H7 (cell line): ENCODE measurements at regions not wholly inside any gene's neighbourhood (a gene's known extent, or its start where the extent isn't known, plus 50 kb on each side); places are given as distances from the start of the nearest gene placed in this dataset.
"Not testable (repeated sequence)": the region's sequence is repeated elsewhere in the genome, so short reads cannot be mapped to it uniquely, and the experiment has no call there.

Experiments used
- DNase-seq: peaks from one replicate; pipeline ENCODE4 v3.0.0; 2012
- H3K27me3 ChIP-seq: 2 replicates; pipeline ENCODE4 v1.6.0; 2011; ENCODE audit warnings: mild to moderate bottlenecking, low read length; ENCODE audit not compliant: control insufficient read depth, insufficient read depth
- H3K36me3 ChIP-seq: replicated peaks from 2 replicates; pipeline ENCODE4 v1.5.1; 2011; ENCODE audit warnings: low read length; ENCODE audit not compliant: control insufficient read depth, insufficient read depth
- H3K4me3 ChIP-seq: 2 replicates; pipeline ENCODE4 v1.5.1; 2011; ENCODE audit warnings: low read depth, mild to moderate bottlenecking, control low read depth, low read length, moderate library complexity; ENCODE audit not compliant: insufficient read depth

DNA sequence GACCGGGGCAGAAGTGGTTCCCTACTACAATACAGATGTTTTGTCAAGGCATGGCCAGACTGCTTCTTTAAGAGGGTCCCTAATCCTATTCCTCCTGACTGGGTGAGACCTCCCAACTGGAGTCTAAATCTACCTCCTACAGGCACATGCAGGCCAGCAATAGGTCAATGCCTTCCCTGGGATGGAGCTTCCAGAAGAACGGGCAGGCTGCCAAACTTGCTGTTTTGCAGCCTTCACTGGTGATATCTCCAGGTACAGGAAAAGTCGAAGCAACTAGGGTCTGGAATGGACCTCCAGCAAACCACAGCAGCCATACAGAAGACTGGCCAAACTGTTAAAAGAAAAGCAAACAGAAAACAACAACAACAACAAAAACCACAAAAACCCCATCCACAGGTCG is 678.4 kb upstream of the DIAPH2 start:
- DNase-seq, result no peak
- H3K36me3 ChIP-seq, result no peaks in the 10 kb centered on the region
- H3K4me3 ChIP-seq, result no peak overlapping the region
- H3K27me3 ChIP-seq, result no peaks in the 10 kb centered on the region

DNA sequence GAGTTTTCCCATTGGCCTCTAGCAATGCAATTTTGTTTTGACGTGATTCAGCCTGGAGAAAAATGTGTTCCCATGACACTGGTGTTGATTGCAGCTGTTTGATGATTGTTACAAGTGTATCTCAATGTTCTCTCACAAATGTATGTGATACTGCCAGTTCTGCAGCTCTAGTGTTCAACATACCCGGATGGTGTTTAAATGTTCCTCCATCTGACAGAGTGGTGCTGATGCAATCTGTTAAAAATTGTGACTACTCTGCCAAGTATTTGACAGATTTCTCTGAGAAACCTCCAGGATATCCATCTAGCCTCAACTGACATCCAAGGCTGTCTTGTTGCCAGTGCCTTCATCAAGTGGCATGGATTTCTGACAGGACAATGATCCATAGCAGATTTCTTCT is 657.2 kb upstream of the DIAPH2 start:
- no peak for DNase-seq
- no peaks in the 10 kb centered on the region for H3K36me3 ChIP-seq
- no peaks in the 10 kb centered on the region for H3K27me3 ChIP-seq
- H3K4me3 ChIP-seq, result no peak overlapping the region

DNA sequence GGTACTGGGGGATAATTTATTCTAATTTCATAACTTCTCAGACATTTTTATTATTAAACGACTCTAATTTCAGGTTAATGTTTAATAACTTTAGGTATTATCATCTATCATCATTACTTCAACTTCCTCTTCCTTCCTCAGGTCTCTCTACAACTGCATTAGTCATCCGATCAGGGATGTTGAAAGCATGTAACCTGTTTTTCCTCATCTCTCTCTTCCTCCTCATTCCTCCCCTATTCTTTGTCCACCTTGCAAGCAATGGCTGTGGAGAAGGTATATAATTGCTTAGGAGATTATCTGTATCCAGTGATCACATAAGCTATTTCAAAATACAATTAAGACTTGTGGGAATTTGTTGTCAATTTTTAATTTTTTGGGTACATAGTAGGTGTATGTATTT is 632.6 kb upstream of the DIAPH2 start:
- Histone ChIP-seq H3K4me3 (no peak overlapping the region), H3K27me3 (no peaks in the 10 kb centered on the region), H3K36me3 (no peaks in the 10 kb centered on the region)
- no peak for DNase-seq

DNA sequence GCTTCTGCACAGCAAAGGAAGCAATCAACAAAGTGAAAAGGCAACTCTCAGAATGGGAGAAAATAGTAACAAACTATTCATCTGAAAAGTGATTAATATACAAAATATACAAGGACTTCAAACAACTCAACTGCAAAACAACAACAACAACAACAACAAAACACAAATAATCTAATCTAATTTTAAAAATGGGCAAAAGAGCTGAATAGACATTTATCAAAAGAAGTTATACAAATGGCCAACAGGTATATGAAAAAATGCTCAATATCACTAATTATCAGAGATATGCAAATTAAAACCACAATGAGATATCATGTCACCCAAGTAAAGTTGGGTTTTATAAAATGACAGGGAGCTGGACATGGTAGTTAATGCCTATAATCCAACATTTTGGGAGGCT is 602.8 kb upstream of the DIAPH2 start:
- no peaks in the 10 kb centered on the region for H3K36me3 ChIP-seq
- no peak for DNase-seq

DNA sequence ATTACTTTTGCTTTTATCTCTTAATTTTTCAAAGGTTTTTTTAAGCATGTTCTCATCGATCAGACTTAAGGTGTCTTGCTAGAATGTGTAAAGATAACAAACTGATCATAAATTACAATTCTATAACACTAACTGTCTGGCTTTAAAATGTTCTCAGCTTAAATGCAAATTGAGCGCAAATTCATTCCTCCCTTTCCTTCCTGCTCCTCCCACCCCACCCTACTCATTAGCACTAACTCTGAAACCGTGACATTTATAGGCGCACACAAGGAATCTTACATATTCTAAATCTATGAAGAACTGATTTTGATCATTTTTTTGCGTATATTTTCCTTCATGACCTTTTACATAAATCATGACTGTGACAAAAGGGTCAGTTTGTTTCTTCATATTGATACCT is 590.0 kb upstream of the DIAPH2 start:
- no peaks in the 10 kb centered on the region for H3K27me3 ChIP-seq
- no peaks in the 10 kb centered on the region for H3K36me3 ChIP-seq
- no peak overlapping the region for H3K4me3 ChIP-seq
- DNase-seq, result no peak

More for the DNA sequence above, 602.8 kb upstream of the DIAPH2 start:
- Histone ChIP-seq H3K27me3 (no peaks in the 10 kb centered on the region), H3K4me3 (no peak overlapping the region)

DNA sequence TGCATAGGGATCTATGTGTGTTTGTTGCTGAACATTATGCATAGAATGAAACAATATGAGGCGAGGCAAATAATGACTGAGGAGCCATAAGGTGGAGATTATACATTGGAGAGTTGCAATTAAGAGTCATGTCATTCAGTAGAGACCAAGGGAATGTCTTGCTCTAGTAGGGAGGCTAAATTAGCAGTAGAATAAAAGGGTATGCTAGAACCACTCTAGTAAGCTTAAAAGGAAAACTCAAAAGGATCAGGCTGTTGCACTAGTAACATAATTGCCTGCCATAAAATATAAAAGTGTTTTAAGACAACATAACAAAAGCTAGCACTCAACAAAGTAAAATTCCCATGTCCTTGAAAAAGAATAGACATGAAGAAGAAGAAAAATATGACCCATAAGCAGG is 586.2 kb upstream of the DIAPH2 start:
- no peak overlapping the region for H3K4me3 ChIP-seq
- no peak for DNase-seq
- no peaks in the 10 kb centered on the region for H3K36me3 ChIP-seq

DNA sequence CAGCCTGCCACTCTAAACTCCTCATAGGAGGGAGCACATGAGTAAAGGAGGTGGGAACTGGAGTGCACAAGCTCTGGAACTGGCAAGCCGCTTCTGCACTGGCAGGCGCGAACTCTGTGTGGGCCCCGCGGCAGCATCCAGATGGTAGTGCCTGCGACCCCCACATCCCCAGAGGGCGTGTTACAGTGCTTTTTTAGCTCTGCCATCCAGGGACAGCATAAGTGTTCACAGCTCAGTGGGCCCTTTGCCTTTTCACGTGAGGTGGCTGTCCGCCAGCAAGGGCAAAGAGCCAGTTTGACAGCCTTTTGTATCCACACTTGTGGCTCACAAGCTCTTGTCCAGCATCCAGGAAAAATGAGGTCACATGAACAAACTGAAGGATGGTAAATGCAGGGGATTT is 581.6 kb upstream of the DIAPH2 start:
- Histone ChIP-seq H3K4me3 (no peak overlapping the region), H3K27me3 (no peaks in the 10 kb centered on the region), H3K36me3 (no peaks in the 10 kb centered on the region)
- DNase-seq, result no peak

More for the DNA sequence above, 586.2 kb upstream of the DIAPH2 start:
- H3K27me3 ChIP-seq, result no peaks in the 10 kb centered on the region

DNA sequence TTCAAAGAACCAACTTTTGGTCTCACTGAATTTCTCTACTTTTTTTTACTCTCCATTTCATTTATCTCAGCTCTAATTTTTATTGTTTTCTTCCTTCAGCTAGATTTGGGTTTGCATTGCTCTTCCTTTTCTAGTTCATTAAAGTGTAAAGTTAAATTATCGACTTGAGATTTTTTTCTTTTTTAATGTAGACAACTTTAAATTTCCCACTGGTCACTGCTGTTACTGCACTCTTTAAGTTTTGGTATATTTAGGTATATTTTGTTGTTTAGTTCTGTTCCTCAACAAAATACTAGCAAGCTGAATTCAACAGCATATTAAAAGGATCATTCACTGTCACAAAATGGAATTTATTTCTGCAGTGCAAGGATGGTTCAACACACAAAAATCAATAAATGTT is 572.0 kb upstream of the DIAPH2 start:
- no peak overlapping the region for H3K4me3 ChIP-seq
- no peaks in the 10 kb centered on the region for H3K36me3 ChIP-seq
- H3K27me3 ChIP-seq, result no peaks in the 10 kb centered on the region
- no peak for DNase-seq

DNA sequence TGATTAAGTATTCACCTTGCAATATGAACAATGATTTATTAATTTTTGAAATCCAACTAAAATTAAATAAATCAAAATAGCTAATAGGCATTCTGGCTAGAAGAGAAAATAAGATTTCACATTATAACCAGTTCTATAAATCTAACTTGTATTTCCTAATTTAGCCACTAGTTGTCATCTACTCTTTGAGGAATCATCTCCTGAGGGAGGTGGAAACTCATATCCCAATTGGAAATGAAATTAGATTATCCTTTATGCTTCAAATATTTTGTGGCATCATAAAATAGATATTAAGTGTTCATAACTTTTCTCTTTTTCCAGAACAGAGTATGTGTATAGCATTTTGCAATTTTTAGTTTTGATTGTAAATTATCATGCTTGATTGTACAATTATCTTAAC is 558.5 kb upstream of the DIAPH2 start:
- no peaks in the 10 kb centered on the region for H3K27me3 ChIP-seq
- no peak for DNase-seq
- no peak overlapping the region for H3K4me3 ChIP-seq
- no peaks in the 10 kb centered on the region for H3K36me3 ChIP-seq

DNA sequence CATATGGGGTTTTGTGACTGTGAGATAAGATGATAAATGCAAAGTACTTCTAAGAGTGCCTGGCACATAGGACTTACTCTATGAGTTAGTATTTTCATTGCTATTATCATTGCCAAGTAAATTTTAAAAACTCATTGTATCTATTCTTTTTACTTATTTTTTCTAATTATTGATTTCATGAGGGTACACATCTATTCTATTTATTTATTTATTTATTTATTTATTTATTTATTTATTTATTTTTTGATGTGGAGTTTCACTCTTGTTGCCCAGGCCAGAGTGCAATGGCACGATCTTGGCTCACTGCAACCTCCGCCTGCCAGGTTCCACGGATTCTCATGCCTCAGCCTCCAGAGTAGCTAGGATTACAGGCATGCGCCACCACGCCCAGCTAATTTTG is 556.6 kb upstream of the DIAPH2 start:
- H3K4me3 ChIP-seq, H3K27me3 ChIP-seq, H3K36me3 ChIP-seq, DNase-seq: not testable (repeated sequence)

DNA sequence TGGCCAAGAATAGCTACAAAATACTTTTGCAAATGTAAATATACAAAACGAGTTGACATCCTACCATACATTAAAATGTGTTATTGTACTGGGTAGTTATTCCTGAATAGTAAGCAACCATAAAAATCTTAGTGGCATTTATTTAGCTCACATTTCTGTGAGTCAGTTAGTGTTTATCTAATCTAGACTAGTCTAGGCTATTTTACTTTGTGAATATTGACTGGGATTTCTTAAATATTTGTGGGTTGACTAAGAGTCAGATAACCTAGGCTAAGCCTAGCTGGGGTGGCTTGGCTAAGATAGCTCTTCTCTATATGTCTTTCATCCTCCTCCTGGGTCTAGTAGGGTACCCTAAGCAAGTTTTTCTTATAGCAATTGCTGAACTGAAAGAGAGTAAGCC is 543.8 kb upstream of the DIAPH2 start:
- no peak for DNase-seq
- Histone ChIP-seq H3K4me3 (no peak overlapping the region), H3K27me3 (no peaks in the 10 kb centered on the region), H3K36me3 (no peaks in the 10 kb centered on the region)

DNA sequence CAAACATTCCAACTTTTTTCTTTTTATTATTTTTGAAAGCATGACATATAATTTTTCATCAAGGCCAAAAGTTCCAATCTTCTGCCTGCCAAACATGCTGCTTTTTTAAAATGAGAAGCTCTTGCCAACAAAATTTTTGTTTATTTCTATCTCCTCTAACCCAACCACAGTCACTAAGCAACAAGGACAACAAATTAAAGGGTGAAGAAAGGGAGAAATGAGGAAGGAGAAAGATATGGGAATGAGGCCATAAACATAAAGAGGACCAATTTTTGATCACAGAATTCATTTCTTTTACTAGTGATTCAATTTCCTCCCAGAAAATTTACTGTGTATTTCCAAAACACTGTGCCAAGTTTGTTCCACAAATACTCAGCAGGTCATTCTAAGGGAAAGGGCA is 537.0 kb upstream of the DIAPH2 start:
- DNase-seq, result no peak
- Histone ChIP-seq H3K4me3 (no peak overlapping the region), H3K27me3 (no peaks in the 10 kb centered on the region), H3K36me3 (no peaks in the 10 kb centered on the region)

DNA sequence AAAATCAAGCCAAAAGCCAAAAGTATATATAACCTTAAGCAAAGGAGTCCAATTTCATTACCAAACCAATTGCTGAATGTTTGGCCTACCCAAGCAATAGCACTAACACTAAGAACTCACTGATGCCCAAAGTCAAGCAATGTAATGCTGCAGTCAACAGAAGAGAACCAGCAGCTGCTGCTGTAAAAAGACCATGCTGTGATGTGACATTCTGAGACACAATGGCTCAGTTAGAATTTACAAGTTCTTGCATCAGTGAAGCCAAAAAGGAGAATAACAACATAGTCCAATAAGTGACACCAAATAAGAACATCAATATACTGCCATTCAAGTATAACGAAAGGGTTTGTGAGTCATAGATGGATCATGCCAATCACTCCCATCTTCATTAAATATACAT is 514.0 kb upstream of the DIAPH2 start:
- no peak for DNase-seq
- H3K4me3 ChIP-seq, result no peak overlapping the region
- no peaks in the 10 kb centered on the region for H3K27me3 ChIP-seq
- no peaks in the 10 kb centered on the region for H3K36me3 ChIP-seq

DNA sequence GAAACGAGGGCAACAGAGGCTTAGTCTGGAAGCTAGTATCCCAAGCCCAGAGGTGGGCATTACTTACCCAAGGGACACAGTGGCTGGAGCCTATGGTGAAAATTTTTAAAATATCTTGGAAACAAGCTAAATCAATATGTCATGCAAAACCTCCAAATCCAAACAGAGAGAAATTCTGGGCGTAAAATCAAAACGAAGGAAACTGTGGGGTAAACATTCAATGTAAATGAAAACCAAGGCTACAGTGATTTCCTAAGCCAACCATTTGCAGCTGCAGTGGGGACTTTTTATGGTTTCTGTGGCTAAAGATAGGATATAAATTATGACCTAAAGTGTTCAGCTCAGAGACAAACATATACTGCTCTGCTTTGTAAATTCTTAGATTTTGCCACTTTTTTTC is 507.7 kb upstream of the DIAPH2 start:
- Histone ChIP-seq H3K4me3 (no peak overlapping the region), H3K27me3 (no peaks in the 10 kb centered on the region)

DNA sequence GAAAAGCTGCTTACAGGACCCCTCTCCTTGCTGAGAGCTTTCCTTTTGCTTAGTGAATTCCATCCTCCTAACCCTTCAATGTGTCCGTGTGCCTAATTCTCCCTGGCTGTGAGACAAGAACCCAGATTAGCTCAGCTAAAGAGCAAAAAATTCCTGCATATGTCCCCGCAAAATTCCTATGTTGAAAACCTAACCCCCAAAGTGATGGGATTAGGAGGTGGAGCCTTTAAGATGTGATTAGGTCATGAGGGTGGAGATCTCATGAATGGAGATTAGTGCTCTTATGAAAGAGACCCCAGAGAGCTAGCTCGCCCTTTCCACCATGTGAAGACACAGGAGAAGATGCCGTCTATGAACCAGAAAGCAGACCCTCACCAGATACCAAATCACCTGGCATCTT is 503.0 kb upstream of the DIAPH2 start:
- no peaks in the 10 kb centered on the region for H3K36me3 ChIP-seq
- H3K27me3 ChIP-seq, result no peaks in the 10 kb centered on the region
- H3K4me3 ChIP-seq, result no peak overlapping the region
- DNase-seq, result no peak

More for the DNA sequence above, 507.7 kb upstream of the DIAPH2 start:
- DNase-seq, result no peak
- H3K36me3 ChIP-seq, result no peaks in the 10 kb centered on the region

DNA sequence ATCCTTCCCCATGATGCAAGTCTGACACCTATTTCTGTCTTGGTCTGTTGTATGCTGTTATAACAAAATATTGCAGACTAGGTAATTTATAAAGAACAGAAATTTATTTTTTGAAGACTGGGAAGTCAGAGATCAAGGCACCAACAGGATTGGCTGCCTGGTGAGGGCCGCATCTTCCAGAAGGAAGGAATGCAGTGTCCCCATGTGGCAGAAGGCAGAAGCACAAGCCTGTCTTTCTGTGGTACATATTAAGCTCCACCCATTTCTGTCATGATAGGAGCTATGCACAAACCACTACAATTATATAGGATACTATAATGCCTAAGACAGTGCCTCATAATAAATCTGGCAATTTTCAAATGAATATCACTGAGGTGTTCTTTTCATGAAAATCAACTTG is 502.3 kb upstream of the DIAPH2 start:
- Histone ChIP-seq H3K4me3 (no peak overlapping the region), H3K36me3 (no peaks in the 10 kb centered on the region), H3K27me3 (no peaks in the 10 kb centered on the region)
- peak; percentile 7 for DNase-seq
